IgD-negative memory B cell (primary cell): ENCODE measurements at regions not wholly inside any gene's neighbourhood (a gene's known extent, or its start where the extent isn't known, plus 50 kb on each side); places are given as distances from the start of the nearest gene placed in this dataset.

Experiments
- H3K27ac Mint-ChIP-seq, 3 donors: one replicate each; pipeline ENCODE4 v1.8.0; 2020 to 2022; ENCODE audit warnings: mild to moderate bottlenecking in 3 of 3, mixed read lengths in 3 of 3, moderate library complexity in 1 of 3
- H3K27me3 Mint-ChIP-seq: one replicate; pipeline ENCODE4 v1.8.0; 2021; ENCODE audit warnings: mixed read lengths
- H3K36me3 Mint-ChIP-seq: one replicate; pipeline ENCODE4 v1.8.0; 2020; ENCODE audit warnings: mild to moderate bottlenecking, mixed read lengths
- H3K4me1 Mint-ChIP-seq, 3 donors: one replicate each; pipeline ENCODE4 v1.8.0; 2020 to 2022; ENCODE audit warnings: mixed read lengths in 3 of 3, mild to moderate bottlenecking in 1 of 3
- H3K4me3 Mint-ChIP-seq, 4 donors: one replicate each; pipeline ENCODE4 v1.8.0; 2020 to 2022; ENCODE audit warnings: mild to moderate bottlenecking in 4 of 4, mixed read lengths in 4 of 4, moderate library complexity in 3 of 4
- H3K9me3 Mint-ChIP-seq, 3 donors: one replicate each; pipeline ENCODE4 v1.8.0; 2020 to 2021; ENCODE audit warnings: mixed read lengths in 3 of 3, mild to moderate bottlenecking in 1 of 3

DNA sequence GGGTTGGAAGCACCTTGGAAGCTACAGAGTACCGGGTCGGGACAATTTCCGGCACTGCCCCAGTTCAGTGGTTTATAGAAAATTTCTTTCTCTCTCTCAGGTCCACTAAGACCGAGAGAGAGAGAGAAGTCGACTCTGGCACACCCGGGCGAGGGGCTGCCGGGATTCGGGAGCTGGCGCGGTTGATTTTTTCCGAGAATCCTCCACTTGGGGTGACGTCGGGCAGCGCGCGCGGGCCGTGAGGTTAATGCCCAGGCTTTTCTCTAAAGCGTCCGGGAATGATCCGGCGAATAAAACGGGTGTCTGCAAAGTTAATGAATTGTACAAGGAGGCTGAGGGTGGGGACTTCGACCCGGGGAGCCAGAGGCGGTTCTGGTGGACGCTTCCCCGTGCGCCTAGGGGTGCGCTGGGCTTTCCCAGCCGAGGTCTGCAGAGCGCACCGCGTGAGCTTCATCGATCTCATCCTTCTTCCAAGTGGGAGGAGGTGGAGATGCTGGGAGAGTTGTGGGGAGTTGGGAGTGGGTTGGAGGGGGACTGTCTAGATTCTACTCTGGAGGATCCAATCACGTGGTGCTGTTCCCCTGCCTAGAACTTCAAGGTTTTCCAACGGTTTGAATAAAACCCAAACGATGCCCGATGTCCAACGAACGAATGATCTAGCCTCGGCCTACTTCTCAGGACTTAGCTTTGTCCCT is 51.9 kb upstream of the TBX3 start:
- no peak overlapping the region for H3K27ac Mint-ChIP-seq
- H3K4me1 Mint-ChIP-seq, result no peaks in the 10 kb centered on the region
- peaks cover 0 to 2% (median 0%) of the 10 kb centered on the region in 3 donors for H3K9me3 Mint-ChIP-seq
- H3K4me3 Mint-ChIP-seq, result no peak overlapping the region
- peaks cover 27% of the 10 kb centered on the region for H3K27me3 Mint-ChIP-seq
- H3K36me3 Mint-ChIP-seq, result no peaks in the 10 kb centered on the region

DNA sequence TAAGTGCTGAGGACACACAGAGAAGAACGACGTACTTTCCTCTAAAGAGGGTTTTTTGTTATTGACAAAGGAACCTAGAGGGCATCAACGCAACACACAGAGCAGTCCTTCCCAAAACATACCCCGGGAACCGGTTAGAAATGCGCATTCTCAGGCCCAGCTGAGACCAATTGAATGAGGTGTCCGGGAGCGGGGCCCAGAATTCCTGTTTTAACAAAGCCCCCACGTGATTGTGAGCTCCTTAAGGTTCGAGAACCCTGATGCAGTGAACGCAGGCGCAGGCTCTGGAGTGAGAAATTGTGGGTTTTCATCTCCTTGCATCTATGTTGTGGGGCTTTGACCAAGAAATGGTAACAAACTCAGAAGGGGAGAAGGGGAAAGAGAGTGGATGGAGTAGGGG is 51.0 kb upstream of the TBX3 start:
- Mint-ChIP-seq H3K4me3 (no peak overlapping the region), H3K36me3 (no peaks in the 10 kb centered on the region), H3K27ac (no peak overlapping the region), H3K9me3 (peaks cover 0 to 2% (median 0%) of the 10 kb centered on the region in 3 donors), H3K27me3 (peaks cover 27% of the 10 kb centered on the region), H3K4me1 (no peaks in the 10 kb centered on the region)

DNA sequence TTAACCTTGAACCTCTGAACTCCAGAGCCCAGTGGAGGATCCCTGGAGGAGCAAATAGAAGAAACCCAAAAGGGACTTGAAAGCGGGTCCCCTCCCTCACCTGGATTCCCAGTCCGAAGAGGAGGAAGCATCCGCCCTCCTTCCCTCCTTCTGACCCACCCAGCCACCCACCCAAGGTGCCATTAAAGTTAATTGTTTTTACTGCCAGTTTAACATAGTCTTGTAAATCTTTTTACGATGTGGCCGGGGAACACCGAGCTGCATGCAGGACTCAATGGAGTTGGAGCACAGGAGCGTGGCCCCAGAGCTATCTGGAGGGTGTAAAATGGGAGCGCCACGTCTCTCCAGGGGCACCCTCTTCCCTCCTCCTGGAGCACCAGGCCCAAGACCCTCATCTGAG is 49.9 kb upstream of the TBX3 start:
- Mint-ChIP-seq H3K4me1 (no peaks in the 10 kb centered on the region), H3K27me3 (peaks cover 27% of the 10 kb centered on the region), H3K36me3 (no peaks in the 10 kb centered on the region), H3K4me3 (no peak overlapping the region), H3K9me3 (peaks cover 0 to 2% (median 0%) of the 10 kb centered on the region in 3 donors), H3K27ac (no peak overlapping the region)
